ENCODE measurements at regions not wholly inside any gene's neighbourhood (a gene's known extent, or its start where the extent isn't known, plus 50 kb on each side); places are given as distances from the start of the nearest gene placed in this dataset.

- TF ChIP-seq CTCF (conservative IDR thresholded peaks at IDR 0.05; ENCODE audit: low read length) (no peak), EZH2phosphoT487 (IDR thresholded peaks at IDR 0.05; ENCODE audit: borderline replicate concordance) (no peak)
Measured at GRCh38 chr15:99452010-99452409, 113.8 kb upstream of the MEF2A start.
